ENCODE measurements at regions not wholly inside any gene's neighbourhood (a gene's known extent, or its start where the extent isn't known, plus 50 kb on each side); places are given as distances from the start of the nearest gene placed in this dataset.

DNA sequence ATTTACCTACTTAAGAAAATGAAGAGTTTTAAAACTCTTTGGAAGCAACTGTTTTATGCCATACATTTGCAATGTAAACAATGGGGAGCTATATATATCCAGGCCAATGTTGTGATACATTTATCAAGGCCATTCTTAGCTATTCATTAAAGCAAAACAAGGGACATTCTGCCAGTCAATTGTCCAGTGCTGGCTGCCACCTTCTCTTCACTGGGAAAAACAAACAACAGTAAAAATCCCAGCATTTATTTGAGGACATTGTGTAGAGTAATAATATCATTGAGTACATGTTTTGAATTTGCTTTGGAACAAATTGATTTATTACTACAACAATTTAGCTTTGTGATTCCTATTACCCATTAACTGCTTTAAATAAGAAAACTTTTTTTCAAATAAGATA is 1107.4 kb downstream of the DTWD2 start:
- no peaks in the 10 kb centered on the region for H3K4me1 ChIP-seq (ENCODE audit: low read length)
- H3K4me2 ChIP-seq (ENCODE audit: low read length), result no peak overlapping the region
- H4K20me1 ChIP-seq (ENCODE audit: insufficient read depth, low read length), result no peaks in the 10 kb centered on the region
- no peak overlapping the region for H3K9ac ChIP-seq (ENCODE audit: low read length)
- H3K79me2 ChIP-seq (ENCODE audit: low read length), result no peaks in the 10 kb centered on the region
- H3K9me3 ChIP-seq (ENCODE audit: insufficient read depth, low read length), result no peaks in the 10 kb centered on the region
- H2AFZ ChIP-seq (ENCODE audit: low read depth, low read length), result no peak overlapping the region
- no peak for TF ChIP-seq EZH2phosphoT487 (IDR thresholded peaks at IDR 0.05; ENCODE audit: low read depth)
- TF ChIP-seq CTCF (IDR thresholded peaks at IDR 0.05; ENCODE audit: low read depth, low read length), result no peak
- no peak overlapping the region for H3K4me3 ChIP-seq (ENCODE audit: low read length)
- no peaks in the 10 kb centered on the region for H3K27me3 ChIP-seq (ENCODE audit: low read depth, low read length)
- no peak overlapping the region for H3K27ac ChIP-seq (ENCODE audit: low read length)
- H3K36me3 ChIP-seq (replicated peaks; ENCODE audit: low read depth, low read length), result no peaks in the 10 kb centered on the region

DNA sequence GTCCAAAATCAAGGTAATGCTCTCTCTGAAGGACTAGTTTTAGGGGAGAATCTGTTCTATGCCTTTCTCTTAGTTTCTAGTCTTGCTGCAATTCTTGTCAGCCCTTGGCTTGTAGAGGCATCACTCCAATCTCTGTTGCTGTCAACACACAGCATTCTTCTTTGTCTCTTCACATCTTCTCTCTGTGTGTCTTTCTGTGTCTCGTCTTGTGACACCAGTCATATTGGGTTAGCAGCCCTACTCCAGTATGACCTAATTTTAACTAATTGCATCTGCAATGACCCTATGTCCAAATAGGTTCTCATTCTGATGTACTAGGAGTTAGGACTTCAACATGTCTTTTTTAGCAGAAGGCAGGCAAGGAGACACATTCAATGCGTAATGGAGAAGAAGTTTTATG is 1110.6 kb downstream of the DTWD2 start:
- TF ChIP-seq EZH2phosphoT487 (IDR thresholded peaks at IDR 0.05; ENCODE audit: low read depth) (no peak), CTCF (IDR thresholded peaks at IDR 0.05; ENCODE audit: low read depth, low read length) (no peak)
- Histone ChIP-seq H3K4me1 (ENCODE audit: low read length) (no peaks in the 10 kb centered on the region), H3K9me3 (ENCODE audit: insufficient read depth, low read length) (no peaks in the 10 kb centered on the region), H3K36me3 (replicated peaks; ENCODE audit: low read depth, low read length) (no peaks in the 10 kb centered on the region), H3K27me3 (ENCODE audit: low read depth, low read length) (no peaks in the 10 kb centered on the region), H3K9ac (ENCODE audit: low read length) (no peak overlapping the region), H4K20me1 (ENCODE audit: insufficient read depth, low read length) (no peaks in the 10 kb centered on the region), H3K27ac (ENCODE audit: low read length) (no peak overlapping the region), H3K4me2 (ENCODE audit: low read length) (no peak overlapping the region), H3K4me3 (ENCODE audit: low read length) (no peak overlapping the region), H2AFZ (ENCODE audit: low read depth, low read length) (no peak overlapping the region), H3K79me2 (ENCODE audit: low read length) (no peaks in the 10 kb centered on the region)

DNA sequence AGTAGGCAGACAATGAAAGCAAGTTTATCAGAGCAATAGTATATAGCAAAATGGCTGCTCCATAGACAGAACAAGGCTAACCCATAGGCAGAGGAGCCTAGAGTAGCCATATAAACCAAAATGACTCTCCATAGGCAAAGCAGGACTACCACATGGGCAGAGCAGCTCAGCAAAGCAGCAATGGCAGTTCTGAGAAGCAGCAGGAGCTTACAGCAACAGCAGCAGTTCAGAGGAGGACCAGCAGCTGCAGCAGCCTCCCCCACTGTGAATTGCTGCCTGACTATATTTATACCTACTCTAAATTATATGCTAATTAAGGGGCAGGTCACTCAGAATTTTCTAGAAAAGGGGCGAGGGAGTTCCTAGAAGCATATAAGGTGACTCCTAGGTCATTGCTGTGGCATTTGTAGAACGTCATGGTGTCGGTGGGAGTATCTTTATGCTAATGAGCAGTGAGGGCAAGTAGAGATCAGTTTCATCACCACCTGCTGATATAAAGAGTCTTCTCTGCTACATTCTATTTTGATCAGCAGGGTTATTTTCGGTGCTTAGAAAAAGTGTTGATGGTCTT is 1115.5 kb downstream of the DTWD2 start:
- no peaks in the 10 kb centered on the region for H3K79me2 ChIP-seq (ENCODE audit: low read length)
- H3K4me1 ChIP-seq (ENCODE audit: low read length), result no peaks in the 10 kb centered on the region
- no peak overlapping the region for H3K4me2 ChIP-seq (ENCODE audit: low read length)
- H3K9me3 ChIP-seq (ENCODE audit: insufficient read depth, low read length), result no peaks in the 10 kb centered on the region
- H3K36me3 ChIP-seq (replicated peaks; ENCODE audit: low read depth, low read length), result no peaks in the 10 kb centered on the region
- no peak overlapping the region for H3K4me3 ChIP-seq (ENCODE audit: low read length)
- H3K27me3 ChIP-seq (ENCODE audit: low read depth, low read length), result no peaks in the 10 kb centered on the region
- no peak overlapping the region for H2AFZ ChIP-seq (ENCODE audit: low read depth, low read length)
- H4K20me1 ChIP-seq (ENCODE audit: insufficient read depth, low read length), result no peaks in the 10 kb centered on the region
- H3K9ac ChIP-seq (ENCODE audit: low read length), result no peak overlapping the region
- TF ChIP-seq CTCF (IDR thresholded peaks at IDR 0.05; ENCODE audit: low read depth, low read length), result no peak
- TF ChIP-seq EZH2phosphoT487 (IDR thresholded peaks at IDR 0.05; ENCODE audit: low read depth), result no peak
- no peak overlapping the region for H3K27ac ChIP-seq (ENCODE audit: low read length)

- no peak overlapping the region for H3K27ac ChIP-seq (ENCODE audit: low read length)
- H3K79me2 ChIP-seq (ENCODE audit: low read length), result no peaks in the 10 kb centered on the region
- no peaks in the 10 kb centered on the region for H4K20me1 ChIP-seq (ENCODE audit: insufficient read depth, low read length)
- no peak overlapping the region for H3K9ac ChIP-seq (ENCODE audit: low read length)
- H3K9me3 ChIP-seq (ENCODE audit: insufficient read depth, low read length), result no peaks in the 10 kb centered on the region
- H3K4me3 ChIP-seq (ENCODE audit: low read length), result no peak overlapping the region
- no peak overlapping the region for H3K4me2 ChIP-seq (ENCODE audit: low read length)
- TF ChIP-seq CTCF (IDR thresholded peaks at IDR 0.05; ENCODE audit: low read depth, low read length) (no peak), EZH2phosphoT487 (IDR thresholded peaks at IDR 0.05; ENCODE audit: low read depth) (no peak)
- H3K4me1 ChIP-seq (ENCODE audit: low read length), result peaks cover 1% of the 10 kb centered on the region; the same call in 1 of the 2 replicates
- no peak overlapping the region for H2AFZ ChIP-seq (ENCODE audit: low read depth, low read length)
- no peaks in the 10 kb centered on the region for H3K27me3 ChIP-seq (ENCODE audit: low read depth, low read length)
- H3K36me3 ChIP-seq (replicated peaks; ENCODE audit: low read depth, low read length), result no peaks in the 10 kb centered on the region
Observed at GRCh38 chr5:117869596-117869995, 1118.8 kb downstream of the DTWD2 start.

Data from OCI-LY3 (cell line).